Stimulated activated CD4-positive, alpha-beta T cell treated with anti-CD3 and anti-CD28 coated beads, Interleukin-15, amount 100 ng/mL, for 48 hours (primary cell): ENCODE measurements at regions not wholly inside any gene's neighbourhood (a gene's known extent, or its start where the extent isn't known, plus 50 kb on each side); places are given as distances from the start of the nearest gene placed in this dataset.

Experiments used
- DNase-seq, 2 donors: peaks; one replicate each; pipeline ENCODE4 v3.0.0-alpha.2; 2020; ENCODE audit warnings: low read depth in 2 of 2

DNA sequence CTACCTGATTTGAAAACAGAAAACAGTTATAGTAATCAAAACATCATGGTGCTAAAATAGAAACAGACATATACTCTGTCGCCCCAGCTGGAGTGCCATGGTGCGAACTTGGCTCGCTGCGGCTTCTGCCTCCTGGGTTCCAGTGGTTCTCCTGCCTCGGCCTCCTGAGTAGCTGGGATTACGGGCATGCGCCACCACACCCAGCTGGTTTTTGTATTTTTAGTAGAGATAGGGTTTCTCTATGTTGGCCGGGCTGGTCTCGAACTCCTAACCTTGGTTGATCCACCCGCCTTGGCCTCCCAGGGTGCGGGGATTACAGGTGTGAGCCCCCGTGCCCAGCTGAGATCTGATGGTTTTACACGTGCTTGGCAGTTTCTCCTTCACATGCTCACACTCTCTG lies 495.9 kb downstream of the ANXA1 start:
- DNase-seq, result no peak

DNA sequence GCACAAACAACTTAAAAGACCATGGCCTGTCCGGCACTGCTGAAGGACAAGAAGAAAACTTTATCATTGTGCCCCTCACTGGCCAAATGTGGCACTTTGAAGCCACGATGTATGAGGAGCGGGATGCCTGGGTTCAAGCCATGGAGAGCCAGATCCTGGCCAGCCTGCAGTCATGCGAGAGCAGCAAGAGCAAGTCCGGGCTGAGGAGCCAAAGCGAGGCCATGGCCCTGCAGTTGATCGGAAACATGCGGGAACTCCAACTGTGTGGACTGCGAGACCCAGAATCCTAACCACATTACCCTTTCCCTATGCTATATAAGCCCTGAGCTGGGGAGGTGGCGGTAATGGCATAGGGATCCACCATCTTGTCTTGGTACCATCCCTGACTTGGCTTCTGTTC lies 497.9 kb downstream of the ANXA1 start:
- no peak for DNase-seq

DNA sequence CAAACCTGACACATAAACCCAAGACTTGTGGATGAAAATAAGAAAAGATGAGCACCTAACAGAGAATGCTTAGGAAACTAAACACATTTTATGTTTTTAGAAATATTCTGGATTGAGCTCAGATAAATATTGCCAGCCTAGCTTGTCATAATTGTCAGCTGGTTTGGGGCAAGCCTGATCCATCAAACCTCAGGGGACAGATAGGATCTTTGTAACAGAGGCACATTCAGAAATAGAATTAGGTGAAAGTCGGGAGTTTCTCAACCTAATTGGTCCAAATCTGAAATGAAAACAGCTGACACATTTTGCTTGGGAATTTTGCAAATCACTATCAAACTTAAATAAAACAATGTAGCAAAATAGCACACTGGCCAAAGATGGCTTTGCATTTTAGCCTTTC lies 503.7 kb downstream of the ANXA1 start:
- no peak for DNase-seq

DNA sequence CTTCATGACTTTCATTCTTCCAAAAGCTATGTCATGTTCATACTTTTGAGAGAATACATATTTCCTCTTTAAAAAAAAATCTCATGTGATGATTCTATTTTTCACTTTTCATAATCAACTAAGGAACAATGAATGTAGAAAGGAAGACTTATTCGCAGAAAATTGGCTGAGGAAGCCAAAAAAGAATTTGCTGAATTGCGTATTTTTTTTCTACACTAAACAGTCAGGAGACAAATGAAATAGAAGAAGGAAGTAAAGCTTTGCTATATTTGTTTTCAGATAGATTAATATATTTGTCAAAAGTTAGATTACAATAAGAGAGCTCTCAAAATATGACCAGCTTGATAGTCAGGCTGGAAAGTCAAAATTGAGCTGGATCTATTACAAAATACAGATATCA lies 504.2 kb downstream of the ANXA1 start:
- no peak for DNase-seq

DNA sequence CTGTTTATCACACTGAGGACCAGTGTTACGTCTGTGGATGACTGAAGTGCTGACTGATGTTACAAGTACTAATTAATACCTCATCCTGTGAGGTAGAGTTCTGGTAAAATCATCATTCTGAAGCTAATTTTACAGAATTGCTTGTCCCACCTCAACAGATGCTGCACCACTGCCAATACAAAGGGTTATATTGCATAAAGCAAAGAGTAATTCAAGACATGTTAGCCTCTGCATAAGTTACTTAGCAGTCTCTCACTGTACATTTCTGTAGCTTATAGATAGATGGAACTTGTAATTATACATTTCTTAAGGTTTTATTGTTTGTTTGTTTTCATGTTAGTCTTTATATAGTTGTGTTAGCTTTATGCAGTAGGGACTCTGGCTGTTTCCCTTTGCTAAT lies 513.6 kb downstream of the ANXA1 start:
- no peak for DNase-seq

DNA sequence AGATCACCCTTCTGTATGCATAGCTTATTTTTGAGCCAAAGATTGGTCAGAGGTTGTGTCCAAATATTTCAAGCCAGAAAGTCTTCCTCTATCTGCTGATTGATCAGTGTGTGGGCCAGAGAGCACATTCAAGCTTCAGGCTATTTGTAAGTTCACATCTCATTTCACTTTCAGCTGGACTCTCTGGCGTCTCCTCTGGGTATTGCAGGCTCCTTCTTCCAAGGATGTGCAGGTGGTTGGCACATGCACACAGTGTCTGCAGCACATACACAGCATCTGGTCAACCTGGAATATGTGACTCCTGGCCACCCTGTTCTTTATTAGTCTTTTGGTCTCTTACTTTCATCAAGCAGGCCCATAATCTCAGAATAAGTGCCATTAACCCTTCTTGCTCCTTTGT lies 516.1 kb downstream of the ANXA1 start:
- DNase-seq, result no peak

DNA sequence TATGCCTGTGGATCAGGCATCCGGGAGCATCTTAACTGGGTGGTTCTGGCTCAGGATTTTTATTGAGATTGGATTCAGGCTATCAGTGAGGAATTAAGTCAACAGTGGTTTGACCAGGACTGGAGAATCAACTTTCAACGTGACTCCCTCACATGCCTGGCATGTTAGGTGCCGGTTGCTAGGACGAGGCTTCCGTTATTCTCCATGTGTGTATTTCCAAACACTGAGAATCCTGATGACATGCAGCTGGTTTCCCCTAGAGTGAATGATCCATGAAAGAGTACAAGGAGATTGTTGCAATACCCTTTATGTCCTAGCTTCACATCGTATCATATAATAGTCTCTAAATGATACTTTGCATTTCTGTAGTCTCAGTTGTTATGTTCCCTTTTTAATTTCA lies 529.2 kb downstream of the ANXA1 start:
- no peak for DNase-seq

DNA sequence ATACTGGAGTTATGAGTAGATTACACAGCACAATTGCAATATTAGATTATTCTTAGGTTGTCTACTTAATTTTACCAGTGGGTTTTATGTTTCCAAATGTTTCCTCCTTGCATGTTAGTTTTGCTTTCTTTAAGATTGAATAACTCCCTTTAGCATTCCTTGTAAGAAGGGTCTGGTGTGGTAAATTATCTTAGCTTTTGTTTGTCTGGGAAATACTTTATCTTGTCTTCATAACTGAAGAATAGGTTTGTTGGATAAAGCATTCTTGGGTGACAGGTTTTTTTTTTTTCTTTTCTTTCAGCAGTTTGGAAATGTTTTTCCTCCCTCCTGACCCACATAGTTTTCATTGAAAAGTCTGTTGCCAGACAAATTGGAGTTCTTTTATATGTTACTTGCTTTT lies 531.1 kb downstream of the ANXA1 start:
- no peak for DNase-seq

DNA sequence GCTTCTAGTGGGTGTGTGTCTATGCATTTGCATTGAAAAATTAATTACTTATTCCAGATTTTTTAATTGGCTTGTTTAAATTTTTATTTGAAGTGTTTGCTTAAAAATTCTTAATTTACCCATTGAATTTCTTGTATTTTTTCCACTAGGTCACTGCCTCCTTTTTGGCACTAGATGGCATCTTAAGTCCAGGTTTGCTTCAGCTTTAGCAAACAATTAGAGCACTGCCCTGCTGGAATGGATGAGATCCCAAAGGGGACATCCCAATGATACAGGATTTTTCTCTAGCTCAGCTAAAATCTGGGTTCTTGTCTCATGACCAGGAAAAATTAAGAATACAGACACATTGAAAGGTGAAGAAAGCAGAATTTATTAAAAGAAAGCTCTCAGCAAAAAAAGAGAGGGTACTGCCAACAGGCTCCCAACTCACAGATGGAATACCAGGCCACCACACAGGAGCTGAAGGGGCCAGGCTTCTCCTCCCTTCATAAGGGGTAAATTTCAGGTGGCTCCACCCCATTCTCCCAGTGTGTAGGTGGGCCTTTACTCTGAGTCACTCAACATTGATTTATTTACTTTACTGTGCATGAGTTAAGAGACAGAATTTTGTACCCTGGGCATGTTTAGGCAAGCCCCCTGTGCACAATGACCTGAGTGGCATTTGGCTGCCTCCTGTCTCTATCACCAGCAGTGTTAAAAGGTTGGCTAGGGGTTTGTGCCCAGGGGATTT lies 532.4 kb downstream of the ANXA1 start:
- DNase-seq, result no peak

DNA sequence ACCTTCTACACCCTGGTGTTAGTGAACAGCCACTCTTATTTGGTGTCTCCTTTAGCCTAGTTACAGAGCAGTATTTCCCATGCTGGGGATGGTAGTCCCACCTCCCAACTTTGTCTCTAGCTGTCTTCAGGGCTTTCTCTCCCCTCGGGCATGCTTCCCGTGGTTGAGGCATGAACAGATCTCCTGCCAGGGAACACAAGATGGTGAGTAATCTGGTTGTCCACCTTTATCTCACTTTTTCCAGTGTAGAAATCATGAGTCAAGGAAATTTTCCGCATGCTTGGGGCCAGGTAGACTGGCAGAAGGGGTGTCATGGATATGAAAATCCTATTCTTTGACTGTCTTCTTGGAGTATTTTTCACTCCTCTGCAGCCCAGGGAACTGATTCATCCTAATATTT lies 532.9 kb downstream of the ANXA1 start:
- no peak for DNase-seq

DNA sequence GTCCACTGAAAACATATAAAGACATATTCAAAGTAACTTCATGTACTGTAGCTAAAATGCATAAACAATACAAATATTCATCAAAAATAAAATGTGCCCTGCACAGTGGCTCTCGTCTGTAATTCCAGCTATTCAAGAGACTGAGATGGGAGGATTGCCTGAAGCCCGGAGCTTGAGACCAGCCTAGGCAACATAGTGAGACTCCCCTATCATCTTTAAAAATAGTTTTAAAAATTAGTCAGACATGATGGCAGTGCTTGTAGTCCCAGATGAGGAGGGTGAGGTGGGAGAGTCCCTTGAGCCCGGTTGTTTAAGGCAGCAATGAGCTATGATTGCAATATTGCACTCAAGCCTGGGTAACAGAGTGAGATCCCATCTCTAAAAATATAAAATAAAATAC lies 534.1 kb downstream of the ANXA1 start:
- no peak for DNase-seq

DNA sequence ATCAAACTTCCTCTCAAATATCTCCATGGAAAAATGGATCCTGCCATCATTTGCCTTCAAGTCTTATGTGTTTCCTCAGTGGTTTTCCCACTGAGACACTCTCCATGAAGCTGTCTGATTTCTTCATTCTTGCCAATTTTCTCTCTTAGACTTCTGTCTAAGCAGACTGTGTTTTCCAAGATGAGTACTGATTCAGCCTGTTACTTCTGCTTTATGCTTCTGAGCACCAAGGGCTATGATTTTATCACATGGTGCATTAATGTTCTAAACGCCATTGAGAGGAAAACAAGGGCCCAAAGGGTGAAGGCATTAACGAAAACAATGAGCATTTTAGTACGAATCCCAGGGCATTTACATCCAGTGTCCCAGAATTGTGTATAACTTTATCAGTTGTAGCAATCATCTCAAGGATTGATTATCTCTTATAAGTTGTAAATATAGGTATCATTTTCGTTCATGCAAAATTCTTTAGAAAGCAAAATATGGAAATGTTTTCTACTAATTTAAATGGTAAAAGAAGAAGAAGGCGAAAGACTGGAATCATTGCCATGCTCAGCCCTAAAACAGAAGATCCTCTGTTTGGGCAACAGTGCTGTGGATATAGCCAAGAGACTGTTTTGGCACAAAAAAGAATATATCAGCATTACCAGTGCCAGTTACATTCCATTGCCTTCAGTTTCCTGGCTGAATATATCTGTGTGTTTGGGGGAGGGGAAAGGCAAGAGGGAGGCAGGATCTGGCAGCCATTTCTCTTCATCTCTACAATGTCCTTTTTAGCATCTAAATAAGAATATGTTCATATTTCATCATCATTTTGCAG lies 537.6 kb downstream of the ANXA1 start:
- no peak for DNase-seq

DNA sequence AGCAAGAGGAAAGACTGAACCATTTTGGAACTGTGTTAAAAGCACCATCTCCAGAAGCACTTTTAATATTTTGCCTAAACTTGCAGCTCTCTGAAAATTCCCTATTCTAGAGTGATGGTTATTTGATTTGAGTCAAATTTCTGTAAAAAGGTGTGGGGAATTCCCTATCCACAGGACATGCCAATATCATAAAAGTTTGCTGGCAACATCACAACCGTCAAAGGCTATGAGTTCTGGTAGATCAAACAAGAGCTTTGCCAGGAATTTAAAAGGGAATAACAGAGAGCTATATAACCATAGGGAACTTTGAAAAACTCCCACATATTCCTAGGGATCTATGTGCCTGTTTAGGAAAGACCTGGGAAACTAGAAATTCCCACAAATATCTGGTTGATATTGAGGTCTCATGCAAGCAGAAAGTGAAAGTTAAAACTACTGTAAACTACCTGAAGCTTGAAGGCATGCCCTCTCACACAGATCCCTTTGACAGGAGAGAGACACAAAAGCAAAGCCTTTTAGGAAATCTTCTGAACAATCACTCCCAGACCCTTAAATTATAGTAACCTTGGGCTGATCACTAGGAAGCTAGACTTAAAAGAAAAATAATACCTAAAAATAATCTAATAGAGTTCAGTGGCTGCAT lies 549.9 kb downstream of the ANXA1 start:
- DNase-seq, result no peak

DNA sequence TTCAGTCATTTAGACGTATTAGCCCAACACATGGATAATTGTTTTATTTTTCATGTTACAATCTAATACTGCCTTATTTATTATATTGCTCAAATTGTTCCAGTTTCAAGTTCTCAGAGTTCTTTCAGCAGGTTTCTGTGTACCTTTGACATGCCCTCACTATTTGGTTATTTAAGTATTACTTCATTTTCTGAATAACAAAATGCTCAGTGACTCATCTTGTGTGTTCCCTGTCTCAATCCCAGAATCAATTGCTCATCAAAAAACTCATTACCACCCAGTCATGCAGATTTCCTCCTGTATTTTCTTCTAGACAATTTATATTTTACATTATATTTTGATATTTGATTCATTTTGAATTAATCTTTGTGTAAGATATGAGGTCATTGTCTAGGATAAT lies 562.6 kb downstream of the ANXA1 start:
- DNase-seq, result no peak

DNA sequence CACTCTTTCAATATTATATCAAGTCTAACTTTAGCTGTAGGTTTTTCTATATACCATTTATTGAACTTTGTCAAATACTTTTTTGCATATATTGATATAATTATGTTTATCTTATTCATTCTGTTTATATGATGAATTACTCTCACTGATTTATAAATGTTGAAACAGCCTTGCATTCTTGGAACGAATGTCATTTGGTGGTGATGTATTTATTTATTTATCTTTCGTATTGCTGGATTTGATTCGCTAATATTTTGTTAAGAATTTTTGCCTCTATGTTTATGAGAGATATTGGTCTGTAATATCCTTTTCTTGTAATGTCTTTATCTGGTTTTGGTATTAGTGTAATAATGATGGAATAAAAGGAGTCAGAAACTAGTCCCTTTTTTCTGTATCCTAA lies 563.9 kb downstream of the ANXA1 start:
- no peak for DNase-seq

DNA sequence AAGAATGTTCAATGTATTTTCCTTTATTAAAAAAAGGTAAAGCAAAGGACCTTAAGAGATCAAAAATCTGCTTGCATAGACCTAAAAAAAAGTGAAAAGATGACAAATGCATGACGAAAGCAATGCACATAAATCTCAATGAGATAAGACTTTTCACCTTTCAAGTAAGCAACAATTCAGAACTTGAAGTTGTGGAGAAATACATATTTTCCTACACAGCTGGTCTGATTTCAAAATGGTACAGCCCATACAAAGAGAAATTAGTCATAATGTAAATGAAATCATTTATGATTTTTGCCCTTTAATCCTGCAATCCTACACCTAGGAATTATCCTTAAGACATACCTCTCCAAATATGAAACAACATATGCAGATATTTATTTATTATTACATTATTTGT lies 568.0 kb downstream of the ANXA1 start:
- DNase-seq, result no peak

DNA sequence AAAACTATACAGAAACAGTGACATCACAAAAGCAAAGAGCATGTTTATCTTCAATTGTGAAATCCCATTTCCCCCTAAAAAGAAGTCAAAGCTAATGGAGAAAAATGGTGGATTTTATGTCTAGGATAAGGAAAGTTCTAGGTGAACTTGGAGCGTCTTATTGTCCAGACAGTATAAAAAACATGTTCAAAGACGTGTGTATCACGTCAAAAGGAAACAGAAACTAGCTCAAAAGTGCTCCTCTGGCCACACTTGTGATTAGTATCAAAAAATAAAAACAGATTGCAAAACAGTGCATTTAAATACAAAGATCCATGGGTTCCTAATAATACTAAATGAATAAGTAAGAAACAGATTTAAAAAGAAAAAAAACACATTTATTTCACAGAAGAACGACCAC lies 568.9 kb downstream of the ANXA1 start:
- DNase-seq, result no peak

DNA sequence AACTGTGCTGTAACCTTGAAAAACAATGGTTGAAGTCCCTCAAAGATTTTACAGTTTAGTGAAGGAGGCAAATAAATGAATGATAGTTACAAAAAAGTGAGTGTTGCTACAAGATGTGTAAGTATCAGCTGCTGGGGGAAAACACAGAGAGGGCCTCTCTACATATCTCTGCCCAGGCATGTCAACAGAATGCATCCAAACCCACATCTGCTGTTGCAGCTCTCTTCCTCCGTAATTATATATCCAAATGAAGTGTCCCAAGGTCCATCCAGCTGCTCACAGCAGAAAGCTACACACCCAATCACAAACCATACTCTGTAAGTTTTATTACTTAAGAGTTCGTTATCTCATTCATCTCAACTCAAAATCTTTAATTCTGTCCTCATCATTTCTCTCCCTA lies 584.6 kb downstream of the ANXA1 start:
- DNase-seq, result no peak

DNA sequence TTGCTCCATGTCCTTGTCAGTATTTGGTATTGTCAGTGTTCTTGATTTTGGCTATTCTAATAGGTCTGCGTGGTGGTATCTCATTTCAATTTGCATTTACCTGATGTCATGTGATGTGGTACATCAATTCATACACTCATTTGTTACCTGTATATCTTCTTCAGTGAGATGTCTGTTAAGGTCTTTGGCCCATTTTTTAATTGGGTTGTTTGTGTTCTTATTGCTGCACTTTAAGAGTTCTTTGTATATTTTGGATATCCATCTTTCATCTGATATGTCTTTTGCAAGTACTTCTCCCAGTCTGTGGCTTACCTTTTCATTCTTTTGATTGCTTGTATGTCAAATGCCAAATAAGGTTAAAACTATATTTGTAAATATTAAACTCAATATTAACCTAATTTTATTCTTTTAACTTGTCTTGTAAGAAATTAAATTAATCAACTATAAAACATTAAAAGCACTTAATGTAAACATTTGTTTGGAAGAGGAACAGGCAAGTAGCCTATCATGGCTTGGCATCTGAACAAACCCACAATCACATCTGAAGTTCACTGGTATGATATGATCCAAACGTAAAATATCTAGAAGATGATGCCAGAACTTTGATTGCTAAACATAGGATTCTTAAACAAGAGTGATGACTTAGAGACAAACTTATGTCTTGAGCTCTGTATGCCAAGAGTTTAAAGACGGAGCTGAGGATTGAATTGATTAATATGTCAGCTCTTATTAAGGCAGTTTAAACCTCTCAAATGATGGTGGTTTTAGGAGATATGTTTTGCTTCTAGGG lies 587.3 kb downstream of the ANXA1 start:
- DNase-seq, result no peak

DNA sequence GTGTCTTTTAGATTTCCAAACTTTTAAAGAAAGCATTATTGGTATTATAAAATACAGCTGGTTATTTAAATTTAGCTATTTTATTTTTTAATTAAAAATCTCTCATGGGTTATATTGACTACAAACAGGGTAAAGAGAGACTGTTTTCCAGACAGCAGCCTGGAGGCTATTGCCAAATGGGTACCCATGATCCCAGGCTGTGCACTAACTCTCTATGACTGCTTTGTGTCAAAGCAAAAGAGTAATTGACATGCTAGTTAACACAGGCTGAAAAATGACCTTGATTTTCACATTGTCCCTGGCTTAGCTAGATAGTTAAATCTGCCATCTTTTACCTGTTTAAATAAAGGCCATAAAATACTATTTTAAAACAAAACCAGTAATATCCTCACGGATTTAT lies 589.7 kb downstream of the ANXA1 start:
- DNase-seq, result no peak

DNA sequence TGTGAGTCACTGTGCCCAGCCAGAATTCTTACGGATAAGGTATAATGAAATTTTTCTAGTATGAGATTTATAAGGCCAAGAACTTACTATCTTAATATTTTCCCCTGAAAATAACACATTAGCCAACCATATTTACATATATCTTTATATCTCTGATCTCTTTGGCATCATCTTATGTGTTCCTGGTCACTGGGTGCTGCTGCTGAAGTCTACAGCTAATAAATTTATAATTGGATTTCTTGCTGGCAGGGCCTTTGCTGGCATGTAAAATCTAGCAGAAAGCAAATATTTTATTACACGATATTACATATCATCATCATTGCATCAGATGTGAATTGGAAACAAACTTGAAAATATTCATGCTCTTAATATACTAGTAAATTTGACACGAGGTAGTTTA lies 590.7 kb downstream of the ANXA1 start:
- no peak for DNase-seq

DNA sequence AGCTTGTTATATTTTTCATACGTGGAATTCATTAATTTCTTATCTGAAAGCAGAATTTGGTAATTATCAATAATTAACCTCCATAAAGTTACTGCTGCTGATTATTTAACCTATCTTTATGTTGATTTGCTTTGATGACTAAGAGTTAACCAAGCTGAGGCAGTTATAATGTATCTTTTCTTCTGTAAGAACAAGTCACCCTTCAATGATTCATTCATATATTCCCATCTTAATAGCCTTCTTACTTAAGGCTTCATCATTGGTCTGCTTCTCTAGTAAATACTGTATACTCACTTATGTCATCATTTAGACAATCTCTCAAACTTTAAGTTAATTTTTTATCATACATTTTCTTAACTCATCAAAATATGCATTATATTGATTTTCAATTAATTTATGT lies 592.2 kb downstream of the ANXA1 start:
- no peak for DNase-seq
